ENCODE measurements at regions not wholly inside any gene's neighbourhood (a gene's known extent, or its start where the extent isn't known, plus 50 kb on each side); places are given as distances from the start of the nearest gene placed in this dataset.

- TF ChIP-seq POLR2AphosphoS5 (IDR thresholded peaks at IDR 0.05) (no peak), CTCF (IDR thresholded peaks at IDR 0.05) (no peak), EP300 (IDR thresholded peaks at IDR 0.05) (no peak), POLR2A (IDR thresholded peaks at IDR 0.05) (no peak)
- 59% methylated on average over 12 of the region's 12 CpGs for WGBS
Measured at GRCh38 chr4:181637186-181638105, 605.8 kb upstream of the TENM3 start.

GRCh38 chr4:181643466-181643865, 599.7 kb upstream of the TENM3 start:
- no peak overlapping the region for H3K27ac ChIP-seq
- WGBS: 82% methylated on average over 2 of the region's 2 CpGs
- H3K4me3 ChIP-seq: no peak overlapping the region
- no peaks in the 10 kb centered on the region for H3K36me3 ChIP-seq
- H3K4me1 ChIP-seq: no peaks in the 10 kb centered on the region
- no peaks in the 10 kb centered on the region for H3K27me3 ChIP-seq
- DNase-seq (ENCODE audit: low spot score in 2 of 2): no peak
- TF ChIP-seq POLR2AphosphoS5 (IDR thresholded peaks at IDR 0.05) (no peak), EP300 (IDR thresholded peaks at IDR 0.05) (no peak), CTCF (IDR thresholded peaks at IDR 0.05) (no peak)
- H3K9me3 ChIP-seq: no peaks in the 10 kb centered on the region

More at GRCh38 chr4:181637186-181638105, 605.8 kb upstream of the TENM3 start:
- no peak for DNase-seq (ENCODE audit: low spot score in 2 of 2)
- Histone ChIP-seq H3K36me3 (no peaks in the 10 kb centered on the region), H3K27ac (no peak overlapping the region), H3K4me3 (no peak overlapping the region), H3K27me3 (no peaks in the 10 kb centered on the region), H3K4me1 (no peaks in the 10 kb centered on the region), H3K9me3 (no peaks in the 10 kb centered on the region)

- H3K4me1 ChIP-seq: no peaks in the 10 kb centered on the region
- no peaks in the 10 kb centered on the region for H3K36me3 ChIP-seq
- no peak overlapping the region for H3K27ac ChIP-seq
- no peaks in the 10 kb centered on the region for H3K9me3 ChIP-seq
- DNase-seq (ENCODE audit: low spot score in 2 of 2): no peak
- no peaks in the 10 kb centered on the region for H3K27me3 ChIP-seq
- 32% methylated on average over 2 of the region's 2 CpGs for WGBS
- no peak for TF ChIP-seq POLR2AphosphoS5 (IDR thresholded peaks at IDR 0.05)
- TF ChIP-seq POLR2A (IDR thresholded peaks at IDR 0.05): no peak
- no peak for TF ChIP-seq EP300 (IDR thresholded peaks at IDR 0.05)
- no peak overlapping the region for H3K4me3 ChIP-seq
Measured at GRCh38 chr4:181645489-181645888, 597.7 kb upstream of the TENM3 start.

DNA sequence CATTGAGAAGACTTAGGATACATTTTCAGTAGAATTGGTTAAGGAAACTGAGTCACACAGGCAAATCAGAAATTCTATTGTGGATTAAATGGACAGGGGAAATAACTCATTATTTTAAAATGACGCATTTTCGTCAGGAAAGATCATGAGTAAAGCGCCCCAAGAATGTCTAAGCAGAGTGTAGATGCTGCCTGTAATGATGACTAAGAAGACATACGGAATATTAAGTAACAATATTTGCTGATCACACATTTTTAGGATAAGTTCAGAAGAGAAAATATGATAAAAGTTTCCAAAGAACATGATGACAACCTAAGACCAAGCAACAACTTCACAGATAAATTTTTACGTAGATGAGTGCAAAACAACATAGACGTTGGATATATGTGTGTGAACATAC, 596.3 kb upstream of the TENM3 start:
- Histone ChIP-seq H3K27ac (no peak overlapping the region), H3K27me3 (no peaks in the 10 kb centered on the region), H3K4me1 (no peaks in the 10 kb centered on the region), H3K4me3 (no peak overlapping the region), H3K9me3 (no peaks in the 10 kb centered on the region), H3K36me3 (no peaks in the 10 kb centered on the region)
- TF ChIP-seq CTCF (IDR thresholded peaks at IDR 0.05) (no peak), POLR2AphosphoS5 (IDR thresholded peaks at IDR 0.05) (no peak), EP300 (IDR thresholded peaks at IDR 0.05) (no peak), POLR2A (IDR thresholded peaks at IDR 0.05) (no peak)
- 79% methylated on average over 6 of the region's 6 CpGs for WGBS
- no peak for DNase-seq (ENCODE audit: low spot score in 2 of 2)

DNA sequence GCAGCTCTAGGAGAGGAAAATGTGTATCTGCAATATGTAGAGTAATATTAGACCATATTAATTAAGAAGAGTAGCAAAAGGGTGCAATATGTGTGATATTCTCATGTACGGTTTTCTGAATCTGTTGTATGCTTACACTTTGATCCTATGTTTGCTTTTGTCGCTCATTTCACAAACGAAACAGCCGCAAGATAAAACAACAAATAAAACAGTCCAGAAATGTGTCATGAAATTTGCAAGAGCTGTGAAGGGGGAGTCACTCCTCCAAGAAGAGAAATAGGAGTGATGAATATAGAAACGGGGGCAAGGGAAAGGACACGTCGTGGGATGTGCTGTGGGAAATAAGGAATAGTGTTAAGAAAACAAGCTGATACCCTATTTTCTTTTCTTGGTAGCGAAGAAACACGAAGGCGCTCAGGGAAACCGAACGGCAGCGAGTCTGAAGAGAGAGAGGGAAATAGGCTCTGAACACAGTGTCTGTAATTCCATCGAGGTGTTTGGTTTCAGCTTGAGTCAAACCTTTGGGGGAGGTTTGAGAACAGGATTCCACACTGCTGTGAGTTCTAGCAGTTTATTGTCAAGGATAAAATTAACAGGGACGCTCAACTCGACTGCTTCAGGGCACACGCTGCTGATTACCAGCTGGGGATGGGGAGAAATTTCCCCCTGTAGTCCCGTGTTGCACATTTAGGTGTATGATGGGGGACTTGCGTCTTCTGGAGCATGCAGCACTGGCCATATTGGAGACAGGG, 595.6 kb upstream of the TENM3 start:
- H3K9me3 ChIP-seq: no peaks in the 10 kb centered on the region
- no peak for TF ChIP-seq EP300 (IDR thresholded peaks at IDR 0.05)
- TF ChIP-seq CTCF (IDR thresholded peaks at IDR 0.05): no peak
- TF ChIP-seq POLR2AphosphoS5 (IDR thresholded peaks at IDR 0.05): no peak
- TF ChIP-seq POLR2A (IDR thresholded peaks at IDR 0.05): no peak

More for the DNA sequence above, 595.6 kb upstream of the TENM3 start:
- Histone ChIP-seq H3K36me3 (no peaks in the 10 kb centered on the region), H3K27ac (no peak overlapping the region), H3K27me3 (no peaks in the 10 kb centered on the region), H3K4me3 (no peak overlapping the region), H3K4me1 (no peaks in the 10 kb centered on the region)
- no peak for DNase-seq (ENCODE audit: low spot score in 2 of 2)
- 29% methylated on average over 19 of the region's 19 CpGs for WGBS
